ENCODE measurements at regions not wholly inside any gene's neighbourhood (a gene's known extent, or its start where the extent isn't known, plus 50 kb on each side); places are given as distances from the start of the nearest gene placed in this dataset.

- Histone ChIP-seq H3K9me3 (no peaks in the 10 kb centered on the region), H3K27ac (no peak overlapping the region), H3K36me3 (no peaks in the 10 kb centered on the region), H3K27me3 (no peaks in the 10 kb centered on the region), H3K4me3 (no peak overlapping the region), H3K4me1 (no peaks in the 10 kb centered on the region)
- no peak for DNase-seq (ENCODE audit: low spot score in 2 of 2)
- WGBS, 2 donors: 53 to 63% methylated on average over 1 of the region's 1 CpG
- TF ChIP-seq CTCF (IDR thresholded peaks at IDR 0.05) (no peak), POLR2A (IDR thresholded peaks at IDR 0.05) (no peak), EP300 (IDR thresholded peaks at IDR 0.05) (no peak)
Measured at GRCh38 chr6:84605298-84605697, 159.1 kb downstream of the TBX18 start.

GRCh38 chr6:84601366-84601765, 163.0 kb downstream of the TBX18 start:
- H3K4me3 ChIP-seq: no peak overlapping the region
- 69 to 78% methylated on average over 3 of the region's 3 CpGs for WGBS, 2 donors

GRCh38 chr6:84599991-84600390, 164.4 kb downstream of the TBX18 start:
- Histone ChIP-seq H3K9me3 (no peaks in the 10 kb centered on the region), H3K36me3 (no peaks in the 10 kb centered on the region), H3K27ac (no peak overlapping the region), H3K4me1 (no peaks in the 10 kb centered on the region), H3K27me3 (no peaks in the 10 kb centered on the region), H3K4me3 (no peak overlapping the region)
- TF ChIP-seq CTCF (IDR thresholded peaks at IDR 0.05): no peak
- no peak for TF ChIP-seq POLR2A (IDR thresholded peaks at IDR 0.05)
- TF ChIP-seq EP300 (IDR thresholded peaks at IDR 0.05): no peak
- 54 to 78% methylated on average over 1 of the region's 1 CpG for WGBS, 2 donors
- no peak for DNase-seq (ENCODE audit: low spot score in 2 of 2)

More at GRCh38 chr6:84601366-84601765, 163.0 kb downstream of the TBX18 start:
- no peaks in the 10 kb centered on the region for H3K4me1 ChIP-seq
- no peak for DNase-seq (ENCODE audit: low spot score in 2 of 2)
- no peak for TF ChIP-seq CTCF (IDR thresholded peaks at IDR 0.05)
- TF ChIP-seq POLR2A (IDR thresholded peaks at IDR 0.05): no peak
- no peak for TF ChIP-seq EP300 (IDR thresholded peaks at IDR 0.05)
- no peaks in the 10 kb centered on the region for H3K36me3 ChIP-seq
- H3K27me3 ChIP-seq: no peaks in the 10 kb centered on the region
- no peak overlapping the region for H3K27ac ChIP-seq
- no peaks in the 10 kb centered on the region for H3K9me3 ChIP-seq

GRCh38 chr6:84597238-84597875, 167.0 kb downstream of the TBX18 start:
- WGBS, 2 donors: 67 to 69% methylated on average over 4 of the region's 4 CpGs
- H3K27me3 ChIP-seq: no peaks in the 10 kb centered on the region
- H3K9me3 ChIP-seq: peaks cover 0 to 5% (median 0%) of the 10 kb centered on the region in 4 donors
- H3K27ac ChIP-seq: no peak overlapping the region
- no peaks in the 10 kb centered on the region for H3K36me3 ChIP-seq
- TF ChIP-seq CTCF (IDR thresholded peaks at IDR 0.05): no peak
- no peak for TF ChIP-seq EP300 (IDR thresholded peaks at IDR 0.05)
- no peak for TF ChIP-seq POLR2A (IDR thresholded peaks at IDR 0.05)
- no peak overlapping the region for H3K4me3 ChIP-seq
- DNase-seq (ENCODE audit: low spot score in 2 of 2): no peak
- H3K4me1 ChIP-seq: no peaks in the 10 kb centered on the region

GRCh38 chr6:84596488-84596887, 167.9 kb downstream of the TBX18 start:
- DNase-seq (ENCODE audit: low spot score in 2 of 2): no peak
- H3K4me1 ChIP-seq: no peaks in the 10 kb centered on the region
- no peak overlapping the region for H3K4me3 ChIP-seq
- no peak for TF ChIP-seq POLR2A (IDR thresholded peaks at IDR 0.05)
- TF ChIP-seq EP300 (IDR thresholded peaks at IDR 0.05): no peak
- TF ChIP-seq CTCF (IDR thresholded peaks at IDR 0.05): no peak
- H3K27ac ChIP-seq: no peak overlapping the region
- peaks cover 0 to 12% (median 0%) of the 10 kb centered on the region in 4 donors for H3K9me3 ChIP-seq
- no peaks in the 10 kb centered on the region for H3K27me3 ChIP-seq
- no peaks in the 10 kb centered on the region for H3K36me3 ChIP-seq
- 100% methylated on average over 1 of the region's 1 CpG for WGBS, 2 donors

All from tibial nerve (tissue), 4 donors.